HS-27A (cell line): ENCODE measurements at regions not wholly inside any gene's neighbourhood (a gene's known extent, or its start where the extent isn't known, plus 50 kb on each side); places are given as distances from the start of the nearest gene placed in this dataset.

Experiments used
- DNase-seq: peaks from one replicate; pipeline ENCODE4 v3.0.0-alpha.2; 2012; ENCODE audit warnings: low read depth, missing footprints

GRCh38 chr11:8740129-8740528, 57.5 kb downstream of the RPL27A start:
- no peak for DNase-seq

- DNase-seq, result no peak
Observed at GRCh38 chr11:8744423-8744822, 61.8 kb downstream of the RPL27A start.

- DNase-seq, result no peak
Observed at GRCh38 chr11:8745431-8746253, 63.0 kb downstream of the RPL27A start.

- DNase-seq, result no peak
Observed at GRCh38 chr11:8746331-8746974, 63.9 kb downstream of the RPL27A start.

GRCh38 chr11:8747173-8747572, 64.6 kb downstream of the RPL27A start:
- no peak for DNase-seq

GRCh38 chr11:8748317-8748716, 65.7 kb downstream of the RPL27A start:
- DNase-seq, result no peak

- DNase-seq, result no peak
Observed at GRCh38 chr11:8749202-8749601, 66.6 kb downstream of the RPL27A start.

- DNase-seq, result no peak
Observed at GRCh38 chr11:8754241-8754640, 71.6 kb downstream of the RPL27A start.

GRCh38 chr11:8756201-8756600, 73.6 kb downstream of the RPL27A start:
- no peak for DNase-seq

- no peak for DNase-seq
Observed at GRCh38 chr11:8757047-8757446, 74.5 kb downstream of the RPL27A start.

GRCh38 chr11:8757533-8757932, 74.9 kb downstream of the RPL27A start:
- no peak for DNase-seq

- DNase-seq, result no peak
Observed at GRCh38 chr11:8758619-8759169, 76.1 kb downstream of the RPL27A start.

GRCh38 chr11:8759634-8760033, 77.0 kb downstream of the RPL27A start:
- DNase-seq, result no peak

- DNase-seq, result no peak
Observed at GRCh38 chr11:8760896-8761295, 78.3 kb downstream of the RPL27A start.

- DNase-seq, result no peak
Observed at GRCh38 chr11:8763070-8763685, 80.6 kb downstream of the RPL27A start.

GRCh38 chr11:8765294-8765693, 82.7 kb downstream of the RPL27A start:
- DNase-seq, result no peak

GRCh38 chr11:8766043-8766987, 83.7 kb downstream of the RPL27A start:
- no peak for DNase-seq

GRCh38 chr11:8766988-8767374, 84.4 kb downstream of the RPL27A start:
- no peak for DNase-seq

GRCh38 chr11:8767466-8768142, 85.0 kb downstream of the RPL27A start:
- peak; percentile 84 for DNase-seq

GRCh38 chr11:8768625-8769333, 86.2 kb downstream of the RPL27A start:
- DNase-seq, result peak; percentile 89
